ENCODE measurements at regions not wholly inside any gene's neighbourhood (a gene's known extent, or its start where the extent isn't known, plus 50 kb on each side); places are given as distances from the start of the nearest gene placed in this dataset.

DNA sequence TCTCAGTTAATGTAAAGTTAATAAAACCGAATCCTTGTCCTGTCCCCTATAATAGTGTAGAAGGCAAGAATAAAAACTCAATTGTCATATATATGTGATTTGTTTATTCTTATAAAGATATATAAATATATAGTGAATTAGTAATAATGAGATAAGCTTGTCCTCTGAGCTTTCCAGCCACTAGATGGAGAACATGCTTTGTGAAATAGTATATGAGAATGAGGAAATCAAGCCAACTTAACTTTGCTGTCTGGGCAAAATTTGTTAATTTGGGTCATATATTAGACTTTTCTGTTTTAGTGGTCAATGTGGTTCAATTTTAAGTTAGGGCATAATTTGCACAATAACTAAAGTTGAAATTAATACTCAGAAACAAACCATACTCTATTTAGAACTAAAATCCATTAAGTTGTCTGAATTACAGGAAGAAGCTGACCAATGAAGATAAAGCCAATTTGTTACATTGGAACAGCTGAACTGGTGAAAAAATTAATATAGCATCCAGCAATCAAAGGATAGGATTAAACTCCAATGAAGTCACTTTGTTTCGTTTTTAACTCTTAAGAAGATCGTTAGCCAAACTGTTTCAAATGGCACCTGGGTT is 595.0 kb downstream of the ARL4A start:
- TF ChIP-seq, protein P1, sequence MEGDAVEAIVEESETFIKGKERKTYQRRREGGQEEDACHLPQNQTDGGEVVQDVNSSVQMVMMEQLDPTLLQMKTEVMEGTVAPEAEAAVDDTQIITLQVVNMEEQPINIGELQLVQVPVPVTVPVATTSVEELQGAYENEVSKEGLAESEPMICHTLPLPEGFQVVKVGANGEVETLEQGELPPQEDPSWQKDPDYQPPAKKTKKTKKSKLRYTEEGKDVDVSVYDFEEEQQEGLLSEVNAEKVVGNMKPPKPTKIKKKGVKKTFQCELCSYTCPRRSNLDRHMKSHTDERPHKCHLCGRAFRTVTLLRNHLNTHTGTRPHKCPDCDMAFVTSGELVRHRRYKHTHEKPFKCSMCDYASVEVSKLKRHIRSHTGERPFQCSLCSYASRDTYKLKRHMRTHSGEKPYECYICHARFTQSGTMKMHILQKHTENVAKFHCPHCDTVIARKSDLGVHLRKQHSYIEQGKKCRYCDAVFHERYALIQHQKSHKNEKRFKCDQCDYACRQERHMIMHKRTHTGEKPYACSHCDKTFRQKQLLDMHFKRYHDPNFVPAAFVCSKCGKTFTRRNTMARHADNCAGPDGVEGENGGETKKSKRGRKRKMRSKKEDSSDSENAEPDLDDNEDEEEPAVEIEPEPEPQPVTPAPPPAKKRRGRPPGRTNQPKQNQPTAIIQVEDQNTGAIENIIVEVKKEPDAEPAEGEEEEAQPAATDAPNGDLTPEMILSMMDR (IDR thresholded peaks at IDR 0.05) = peak; percentile 82
- no peak for TF ChIP-seq ZFX (IDR thresholded peaks at IDR 0.05; ENCODE audit: borderline replicate concordance)

All from 22Rv1 (cell line).